GM10248 (cell line): ENCODE measurements at regions not wholly inside any gene's neighbourhood (a gene's known extent, or its start where the extent isn't known, plus 50 kb on each side); places are given as distances from the start of the nearest gene placed in this dataset.

Source experiments
- CTCF ChIA-PET: fragments of 300-600 bp; sonication (Branson Sonifier 250); formaldehyde crosslinking; extraction: SDS; loops from one replicate; lab custom pipeline; 2021; ENCODE audit warnings: antibody characterized with exemption; lab: Yijun Ruan, JAX
- POLR2A ChIA-PET: fragments of 350-650 bp; sonication (Branson Sonifier 250); formaldehyde crosslinking; extraction: SDS; loops from one replicate; lab custom pipeline; 2020; ENCODE audit warnings: antibody characterized with exemption; lab: Yijun Ruan, JAX
- DNase-seq: peaks from one replicate; pipeline ENCODE4 v3.0.0; 2012; ENCODE audit errors: extremely low spot score
- TF ChIP-seq, protein P1 (sequence below): IDR thresholded peaks from 2 replicates; pipeline ENCODE4 v1.5.1; 2012; ENCODE audit warnings: mild to moderate bottlenecking, low read depth; ENCODE audit errors: extremely low read depth, missing control alignments, control extremely low read depth

DNA sequence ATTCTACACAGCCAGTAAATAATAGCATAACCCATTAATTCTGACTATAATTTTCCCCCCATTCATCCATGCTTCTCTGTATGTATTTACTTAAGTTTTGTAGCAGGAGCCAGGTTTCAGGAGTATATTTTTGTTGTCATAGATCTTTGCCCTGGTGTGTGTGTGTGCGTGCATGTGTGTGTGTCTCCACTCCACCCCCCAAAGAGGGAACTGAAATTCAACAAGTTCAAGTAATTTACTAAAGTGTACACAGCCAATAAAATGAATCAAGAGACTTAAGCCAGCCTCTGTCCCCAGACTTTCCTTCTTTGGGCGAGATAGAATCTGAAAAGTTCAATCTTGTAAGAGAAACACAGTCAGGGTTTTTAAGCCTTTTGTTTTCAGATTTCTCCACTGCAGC is 792.0 kb downstream of the MED13L start:
- no peak for DNase-seq
- POLR2A ChIA-PET, result no interaction called here
- CTCF ChIA-PET, result no interaction called here
- TF ChIP-seq, protein P1, sequence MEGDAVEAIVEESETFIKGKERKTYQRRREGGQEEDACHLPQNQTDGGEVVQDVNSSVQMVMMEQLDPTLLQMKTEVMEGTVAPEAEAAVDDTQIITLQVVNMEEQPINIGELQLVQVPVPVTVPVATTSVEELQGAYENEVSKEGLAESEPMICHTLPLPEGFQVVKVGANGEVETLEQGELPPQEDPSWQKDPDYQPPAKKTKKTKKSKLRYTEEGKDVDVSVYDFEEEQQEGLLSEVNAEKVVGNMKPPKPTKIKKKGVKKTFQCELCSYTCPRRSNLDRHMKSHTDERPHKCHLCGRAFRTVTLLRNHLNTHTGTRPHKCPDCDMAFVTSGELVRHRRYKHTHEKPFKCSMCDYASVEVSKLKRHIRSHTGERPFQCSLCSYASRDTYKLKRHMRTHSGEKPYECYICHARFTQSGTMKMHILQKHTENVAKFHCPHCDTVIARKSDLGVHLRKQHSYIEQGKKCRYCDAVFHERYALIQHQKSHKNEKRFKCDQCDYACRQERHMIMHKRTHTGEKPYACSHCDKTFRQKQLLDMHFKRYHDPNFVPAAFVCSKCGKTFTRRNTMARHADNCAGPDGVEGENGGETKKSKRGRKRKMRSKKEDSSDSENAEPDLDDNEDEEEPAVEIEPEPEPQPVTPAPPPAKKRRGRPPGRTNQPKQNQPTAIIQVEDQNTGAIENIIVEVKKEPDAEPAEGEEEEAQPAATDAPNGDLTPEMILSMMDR, result no peak

DNA sequence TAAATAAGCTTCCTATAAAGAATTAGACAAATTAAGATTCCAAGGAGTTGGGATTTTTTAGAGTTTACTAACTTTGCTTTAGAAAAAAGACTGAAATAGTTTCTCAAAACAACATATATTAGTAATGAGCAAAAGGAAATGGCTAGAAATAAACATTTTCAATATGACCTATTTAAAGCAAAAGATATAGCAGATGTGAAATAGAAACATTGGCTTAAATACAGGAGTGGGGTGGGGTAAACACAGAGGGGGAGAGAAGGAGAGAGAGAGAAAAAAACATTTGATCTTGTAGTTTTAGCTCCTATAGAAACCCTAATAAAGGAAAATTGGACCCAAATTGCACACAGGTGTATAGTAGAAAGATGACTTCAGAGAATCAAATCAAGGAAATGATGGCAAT is 794.5 kb downstream of the MED13L start:
- no peak for DNase-seq
- TF ChIP-seq, protein P1, result no peak
- POLR2A ChIA-PET, result no interaction called here
- CTCF ChIA-PET, result interaction anchor here (1.3 kb wide), 1 partner anchor 11 kb away, joined by 3 read pairs; no protein-coding TSS in a partner anchor

DNA sequence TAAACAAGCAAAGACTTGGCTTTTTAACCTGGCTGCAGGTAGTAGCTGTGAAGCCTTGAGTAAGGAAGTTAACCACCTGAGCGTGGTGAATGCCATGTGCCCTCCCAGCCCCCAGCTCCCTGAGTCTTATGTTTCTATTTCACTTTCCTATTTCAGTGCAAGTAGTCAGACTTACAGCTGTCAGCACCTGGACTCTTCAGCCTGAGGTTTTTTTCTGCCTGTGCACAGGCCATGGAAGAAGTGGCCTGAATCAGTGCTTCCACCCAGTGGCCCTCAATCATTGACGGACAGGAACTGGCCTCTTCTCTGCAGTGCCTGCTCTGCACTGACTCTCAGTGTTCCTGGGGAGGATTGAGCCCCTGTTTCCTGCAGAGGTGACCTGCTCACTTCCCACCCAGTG is 796.4 kb downstream of the MED13L start:
- DNase-seq, result no peak
- POLR2A ChIA-PET, result no interaction called here
- CTCF ChIA-PET, result no interaction called here
- TF ChIP-seq, protein P1, result no peak

DNA sequence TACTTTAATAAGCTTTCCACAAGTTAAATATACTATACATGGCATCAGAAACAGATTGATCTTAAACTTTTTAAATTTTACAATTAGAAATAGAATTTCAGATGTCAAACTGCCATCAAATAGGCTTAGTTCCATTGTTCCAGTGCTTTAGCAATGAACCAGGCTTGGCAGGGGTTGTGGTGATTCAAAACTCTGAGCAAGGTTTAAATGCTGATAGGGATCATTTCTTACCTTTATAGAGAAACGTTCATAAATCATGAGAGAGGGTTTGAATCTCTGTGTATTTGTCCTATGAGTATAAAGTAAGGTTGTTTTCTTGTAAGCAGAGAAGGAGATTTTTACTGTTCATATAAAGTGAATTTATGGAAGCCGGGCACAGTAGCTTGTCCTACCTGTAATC is 794.5 kb upstream of the TBX3 start:
- ChIA-PET POLR2A (no interaction called here), CTCF (interaction anchor here (1.1 kb wide), 2 partner anchors 18 to 49 kb away, joined by 3 read pairs; no protein-coding TSS in a partner anchor)
- no peak for DNase-seq
- TF ChIP-seq, protein P1, result no peak

DNA sequence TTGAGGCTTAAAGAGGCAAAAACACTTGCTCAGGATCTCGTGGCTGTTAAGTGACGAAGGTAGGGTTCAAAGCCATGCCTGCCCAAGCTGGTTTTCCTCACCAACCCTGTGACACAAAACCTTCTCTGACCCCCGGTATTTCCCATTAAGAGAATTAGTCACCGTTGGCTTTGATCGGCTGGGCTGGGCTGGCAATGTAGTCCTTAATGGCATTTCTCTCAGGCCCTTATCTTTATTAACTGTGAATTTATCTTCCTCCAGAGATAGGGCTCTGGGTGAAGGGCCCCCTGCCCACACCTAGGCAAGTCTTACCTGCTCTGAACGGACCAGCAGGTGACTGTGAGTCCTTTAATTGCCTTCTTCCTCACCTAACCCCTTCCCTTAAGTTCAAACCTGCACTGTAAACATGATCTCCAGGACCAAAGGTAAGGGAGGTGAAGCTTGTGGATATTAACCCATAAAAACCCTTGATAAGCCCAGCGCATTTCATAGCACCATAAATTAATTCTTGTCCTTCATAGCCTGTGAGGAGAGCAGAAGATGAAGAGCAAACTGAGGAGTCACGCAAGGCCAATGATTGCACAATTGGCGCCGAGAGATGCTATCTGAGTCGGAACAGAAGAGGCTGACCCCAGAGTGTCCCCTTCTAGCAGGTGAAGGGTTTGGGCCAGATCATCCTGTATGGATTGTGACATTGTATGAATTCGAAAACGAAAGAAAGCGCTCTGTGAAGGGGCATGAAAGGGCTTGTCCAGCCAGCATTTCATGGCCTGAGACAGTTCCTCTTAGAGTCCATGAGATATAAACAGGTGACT is 790.8 kb upstream of the TBX3 start:
- TF ChIP-seq, protein P1, result no peak
- no peak for DNase-seq
- POLR2A ChIA-PET, result no interaction called here
- CTCF ChIA-PET, result no interaction called here

DNA sequence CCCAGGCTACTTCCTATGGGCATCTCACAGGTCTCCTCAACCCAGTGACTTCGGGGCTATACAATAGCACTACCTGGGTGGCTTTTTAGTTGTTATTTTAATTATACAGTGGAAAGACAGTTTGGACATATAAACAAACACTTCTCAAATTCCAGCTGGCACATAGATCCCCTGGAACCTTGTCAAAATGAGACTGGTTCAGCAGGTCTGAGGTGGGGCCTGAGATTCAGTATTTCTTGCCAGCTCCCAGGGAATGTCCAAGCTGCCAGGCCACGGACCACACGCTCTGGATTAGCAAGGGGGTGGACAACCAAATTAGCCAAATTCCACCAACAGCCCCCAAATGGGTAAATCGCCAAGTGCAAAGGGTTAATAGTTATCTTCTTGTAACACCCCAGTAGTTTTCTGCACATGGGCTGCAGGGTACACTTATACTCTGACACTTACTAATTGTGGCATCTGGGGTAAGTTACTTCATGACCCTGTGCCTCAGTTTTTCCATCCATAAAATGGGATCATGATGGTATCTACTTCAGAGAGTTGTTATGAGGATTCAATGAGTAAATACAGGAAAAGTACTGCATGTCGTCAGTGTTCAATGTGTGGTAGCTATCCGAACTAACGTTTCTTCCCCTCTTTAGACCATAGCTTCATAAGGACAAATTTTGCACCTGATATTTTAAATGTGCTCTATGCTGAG is 789.4 kb upstream of the TBX3 start:
- ChIA-PET CTCF (no interaction called here), POLR2A (no interaction called here)
- TF ChIP-seq, protein P1, result no peak
- DNase-seq, result no peak
